Body of pancreas (tissue), 4 donors: ENCODE measurements at regions not wholly inside any gene's neighbourhood (a gene's known extent, or its start where the extent isn't known, plus 50 kb on each side); places are given as distances from the start of the nearest gene placed in this dataset.
"Not testable (repeated sequence)": the region's sequence is repeated elsewhere in the genome, so short reads cannot be mapped to it uniquely, and the experiment has no call there.

Source experiments
- ATAC-seq: fragments of 150-250 bp; one replicate; pipeline ENCODE4 v1.9.1; 2016
- DNase-seq, 4 donors: peaks; one replicate each; pipeline ENCODE4 v3.0.0-alpha.2; 2019
- H3K27ac ChIP-seq, 4 donors: fragments of 200-600 bp; sonication (generic); 1 replicate in 3 of 4; 2 replicates in 1 of 4; pipeline versions ENCODE4 v1.5.1 to v1.6.1; 2016 to 2019; ENCODE audit warnings: mild to moderate bottlenecking in 1 of 4, mixed read lengths in 1 of 4, moderate library complexity in 1 of 4
- H3K27me3 ChIP-seq, 2 donors: fragments of 200-600 bp; sonication (generic); one replicate each; pipeline ENCODE4 v1.6.0; 2016; ENCODE audit warnings: mild to moderate bottlenecking in 1 of 2
- H3K36me3 ChIP-seq, 2 donors: fragments of 200-600 bp; sonication (generic); replicated peaks in 1 of 2; 2 replicates each; pipeline ENCODE4 v1.5.1; 2016; ENCODE audit warnings: low read depth in 2 of 2; ENCODE audit not compliant: insufficient read depth in 1 of 2
- H3K4me1 ChIP-seq: fragments of 200-600 bp; sonication (generic); one replicate; pipeline ENCODE4 v1.6.0; 2016
- H3K4me3 ChIP-seq, 2 donors: fragments of 200-600 bp; sonication (generic); 1 replicate in 1 of 2; 2 replicates in 1 of 2; pipeline ENCODE4 v1.5.1; 2016 to 2019
- H3K9me3 ChIP-seq, 3 donors: fragments of 200-600 bp; sonication (generic); 1 replicate in 2 of 3; 2 replicates in 1 of 3; pipeline ENCODE4 v1.5.1; 2016
- POLR2A ChIP-seq, 3 donors: fragments of 450-650 bp; IDR thresholded peaks; one replicate each; pipeline ENCODE4 v1.6.1; 2016; ENCODE audit warnings: antibody characterized with exemption in 3 of 3, mild to moderate bottlenecking in 2 of 3
- WGBS, 2 donors: methylation state at CpG; one replicate each; pipeline ENCODE4 v1.1.5; 2017; 5-methylcytosine and 5-hydroxymethylcytosine counted together
- intact Hi-C: fragments of 100-400 bp; cut with DNase I; formaldehyde crosslinking; loops from one replicate; pipeline ENCODE4 v1.15.1; 2023
- TF ChIP-seq, protein P1 (sequence below), 7 experiments: fragments of 450-650 bp in 4 of 7; fragments of 200-600 bp in 3 of 7; sonication (generic) in 3 of 7; IDR thresholded peaks; one replicate each; pipeline ENCODE4 v1.5.1; 2016 to 2019; ENCODE audit warnings: antibody characterized with exemption in 7 of 7

DNA sequence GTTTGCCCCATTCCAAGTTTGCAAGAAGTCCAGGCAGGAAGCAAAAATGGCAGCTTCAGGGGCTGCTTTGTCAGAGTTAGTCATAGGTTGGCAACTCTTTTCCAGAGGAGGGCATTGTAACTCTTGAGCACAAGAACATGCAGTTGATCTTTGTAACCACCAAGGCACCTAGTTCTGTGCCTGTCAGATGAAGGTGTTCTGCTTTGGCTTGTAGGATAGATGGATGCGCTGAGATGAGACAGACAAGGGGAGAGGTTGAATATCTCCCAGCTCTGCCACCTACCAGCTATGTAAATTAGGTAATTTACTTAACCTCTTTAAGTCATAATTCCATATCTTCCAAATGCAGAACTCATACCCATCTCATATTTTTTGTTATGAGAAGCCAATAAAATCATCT lies 89.3 kb downstream of the ZNF648 start:
- intact Hi-C loops: no loop called here
- no peak overlapping the region for H3K27ac ChIP-seq
- TF ChIP-seq, protein P1, sequence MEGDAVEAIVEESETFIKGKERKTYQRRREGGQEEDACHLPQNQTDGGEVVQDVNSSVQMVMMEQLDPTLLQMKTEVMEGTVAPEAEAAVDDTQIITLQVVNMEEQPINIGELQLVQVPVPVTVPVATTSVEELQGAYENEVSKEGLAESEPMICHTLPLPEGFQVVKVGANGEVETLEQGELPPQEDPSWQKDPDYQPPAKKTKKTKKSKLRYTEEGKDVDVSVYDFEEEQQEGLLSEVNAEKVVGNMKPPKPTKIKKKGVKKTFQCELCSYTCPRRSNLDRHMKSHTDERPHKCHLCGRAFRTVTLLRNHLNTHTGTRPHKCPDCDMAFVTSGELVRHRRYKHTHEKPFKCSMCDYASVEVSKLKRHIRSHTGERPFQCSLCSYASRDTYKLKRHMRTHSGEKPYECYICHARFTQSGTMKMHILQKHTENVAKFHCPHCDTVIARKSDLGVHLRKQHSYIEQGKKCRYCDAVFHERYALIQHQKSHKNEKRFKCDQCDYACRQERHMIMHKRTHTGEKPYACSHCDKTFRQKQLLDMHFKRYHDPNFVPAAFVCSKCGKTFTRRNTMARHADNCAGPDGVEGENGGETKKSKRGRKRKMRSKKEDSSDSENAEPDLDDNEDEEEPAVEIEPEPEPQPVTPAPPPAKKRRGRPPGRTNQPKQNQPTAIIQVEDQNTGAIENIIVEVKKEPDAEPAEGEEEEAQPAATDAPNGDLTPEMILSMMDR (IDR thresholded peaks at IDR 0.05): no peak
- no peak for TF ChIP-seq POLR2A (IDR thresholded peaks at IDR 0.05)
- DNase-seq: no peak
- no peaks in the 10 kb centered on the region for H3K4me1 ChIP-seq
- no peaks in the 10 kb centered on the region for H3K27me3 ChIP-seq
- WGBS, 2 donors: 87 to 100% methylated on average over 1 of the region's 1 CpG
- no peaks in the 10 kb centered on the region for H3K9me3 ChIP-seq
- no peak overlapping the region for H3K4me3 ChIP-seq
- no peaks in the 10 kb centered on the region for H3K36me3 ChIP-seq
- ATAC-seq: no peak

DNA sequence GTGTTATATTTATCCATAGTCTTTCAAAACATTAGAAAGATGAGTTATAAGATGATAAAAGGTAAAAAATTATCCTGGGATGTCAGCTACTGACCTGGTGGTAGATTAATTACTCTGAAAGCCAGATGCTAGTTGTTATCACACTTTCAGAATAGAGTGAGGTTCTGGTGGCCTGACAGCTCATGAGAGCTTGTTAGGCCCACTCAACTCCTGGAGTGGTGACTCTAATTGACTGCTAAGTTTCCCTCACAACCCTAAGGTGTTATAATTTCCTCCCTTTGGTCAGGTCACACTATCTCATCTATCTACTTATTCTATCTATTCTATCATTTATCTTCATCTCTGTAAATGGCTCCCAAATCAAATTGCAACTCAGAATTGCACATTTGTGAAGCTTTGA lies 90.1 kb downstream of the ZNF648 start:
- no peak for TF ChIP-seq POLR2A (IDR thresholded peaks at IDR 0.05)
- TF ChIP-seq, protein P1 (IDR thresholded peaks at IDR 0.05): no peak
- H3K4me3 ChIP-seq: no peak overlapping the region
- no peaks in the 10 kb centered on the region for H3K27me3 ChIP-seq
- intact Hi-C loops: no loop called here
- DNase-seq: no peak
- H3K36me3 ChIP-seq: no peaks in the 10 kb centered on the region
- H3K9me3 ChIP-seq: no peaks in the 10 kb centered on the region
- H3K27ac ChIP-seq: no peak overlapping the region
- H3K4me1 ChIP-seq: no peaks in the 10 kb centered on the region
- ATAC-seq: no peak

DNA sequence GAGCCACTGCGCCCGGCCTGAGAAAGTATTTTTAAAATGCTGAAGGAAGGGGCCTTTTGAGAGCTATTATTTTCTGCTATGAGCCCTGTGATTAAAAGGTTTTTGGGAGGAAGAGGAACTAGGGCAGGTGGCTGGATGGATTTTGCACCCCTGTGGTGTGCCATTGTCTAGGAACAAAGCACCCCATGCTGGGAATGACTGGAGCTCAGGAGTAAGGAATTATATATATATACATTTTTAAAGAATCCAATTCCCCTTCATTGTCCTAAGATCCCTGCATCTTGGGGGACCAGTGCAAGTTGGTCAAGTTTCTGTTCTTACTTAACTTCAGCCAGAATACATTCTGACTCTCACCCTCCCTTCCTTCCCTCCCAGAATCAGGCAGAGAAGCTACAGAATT lies 91.6 kb downstream of the ZNF648 start:
- no peaks in the 10 kb centered on the region for H3K36me3 ChIP-seq
- H3K9me3 ChIP-seq: no peaks in the 10 kb centered on the region
- H3K27me3 ChIP-seq: no peaks in the 10 kb centered on the region
- ATAC-seq: no peak
- intact Hi-C loops: no loop called here
- TF ChIP-seq POLR2A (IDR thresholded peaks at IDR 0.05): no peak
- TF ChIP-seq, protein P1 (IDR thresholded peaks at IDR 0.05): no peak
- DNase-seq: no peak
- H3K4me3 ChIP-seq: no peak overlapping the region
- no peaks in the 10 kb centered on the region for H3K4me1 ChIP-seq
- 70 to 73% methylated on average over 2 of the region's 2 CpGs for WGBS, 2 donors
- H3K27ac ChIP-seq: no peak overlapping the region

DNA sequence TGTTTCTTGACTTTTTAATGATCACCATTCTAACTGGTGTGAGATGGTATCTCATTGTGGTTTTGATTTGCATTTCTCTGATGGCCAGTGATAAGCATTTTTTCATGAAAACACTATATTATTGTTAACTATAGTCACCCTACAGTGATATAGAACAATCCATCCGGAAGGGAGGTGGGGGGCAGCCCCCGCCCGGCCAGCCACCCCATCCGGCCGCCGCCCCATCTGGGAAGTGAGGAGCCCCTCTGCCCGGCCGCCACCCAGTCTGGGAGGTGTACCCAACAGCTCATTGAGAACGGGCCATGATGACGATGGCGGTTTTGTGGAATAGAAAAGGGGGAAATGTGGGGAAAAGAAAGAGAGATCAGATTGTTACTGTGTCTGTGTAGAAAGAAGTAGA lies 106.8 kb downstream of the ZNF648 start:
- H3K4me1 ChIP-seq, intact Hi-C loops, ATAC-seq, H3K36me3 ChIP-seq, H3K27me3 ChIP-seq, H3K27ac ChIP-seq, DNase-seq, H3K4me3 ChIP-seq, H3K9me3 ChIP-seq: not testable (repeated sequence)
- 94 to 95% methylated on average over 10 to 11 of the region's 11 CpGs for WGBS, 2 donors

DNA sequence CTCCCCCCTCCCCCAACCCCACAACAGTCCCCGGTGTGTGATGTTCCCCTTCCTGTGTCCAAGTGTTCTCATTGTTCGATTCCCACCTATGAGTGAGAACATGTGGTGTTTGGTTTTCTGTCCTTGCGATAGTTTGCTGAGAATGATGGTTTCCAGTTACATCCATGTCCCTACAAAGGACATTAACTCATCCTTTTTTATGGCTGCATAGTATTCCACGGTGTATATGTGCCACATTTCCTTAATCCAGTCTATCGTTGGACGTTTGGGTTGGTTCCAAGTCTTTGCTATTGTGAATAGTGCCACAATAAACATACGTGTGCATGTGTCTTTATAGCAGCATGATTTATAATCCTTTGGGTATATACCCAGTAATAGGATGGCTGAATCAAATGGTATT lies 107.3 kb downstream of the ZNF648 start:
- WGBS, 2 donors: 78 to 83% methylated on average over 5 to 6 of the region's 7 CpGs
- H3K36me3 ChIP-seq, ATAC-seq, H3K4me1 ChIP-seq, H3K27ac ChIP-seq, H3K9me3 ChIP-seq, H3K4me3 ChIP-seq, H3K27me3 ChIP-seq, DNase-seq, intact Hi-C loops: not testable (repeated sequence)

DNA sequence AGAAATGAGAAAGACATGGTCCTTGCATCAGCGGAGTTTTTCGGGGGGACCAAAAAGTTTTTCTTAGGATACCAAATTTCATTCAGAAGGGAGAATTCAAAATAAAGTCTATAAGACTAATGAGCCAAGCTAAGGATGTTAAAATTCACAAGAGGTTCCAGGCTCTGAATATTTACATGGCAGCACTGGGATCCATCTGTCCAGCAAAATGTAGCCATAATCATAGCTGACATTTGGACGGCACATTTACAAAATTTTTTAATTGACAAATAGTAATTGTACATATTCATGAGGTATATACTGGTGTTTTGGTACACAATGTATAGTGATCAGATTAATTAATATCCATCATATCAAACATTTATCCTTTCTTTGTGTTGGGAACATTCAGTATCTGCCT lies 107.9 kb downstream of the ZNF648 start:
- no peak overlapping the region for H3K27ac ChIP-seq
- intact Hi-C loops: no loop called here
- no peaks in the 10 kb centered on the region for H3K36me3 ChIP-seq
- no peaks in the 10 kb centered on the region for H3K4me1 ChIP-seq
- WGBS, 2 donors: 68 to 71% methylated on average over 3 of the region's 3 CpGs
- H3K4me3 ChIP-seq: no peak overlapping the region
- H3K27me3 ChIP-seq: no peaks in the 10 kb centered on the region
- ATAC-seq (no peak), DNase-seq (no peak)
- no peak for TF ChIP-seq POLR2A (IDR thresholded peaks at IDR 0.05)
- TF ChIP-seq, protein P1 (IDR thresholded peaks at IDR 0.05): no peak
- H3K9me3 ChIP-seq: no peaks in the 10 kb centered on the region
